ENCODE measurements at regions not wholly inside any gene's neighbourhood (a gene's known extent, or its start where the extent isn't known, plus 50 kb on each side); places are given as distances from the start of the nearest gene placed in this dataset.

DNA sequence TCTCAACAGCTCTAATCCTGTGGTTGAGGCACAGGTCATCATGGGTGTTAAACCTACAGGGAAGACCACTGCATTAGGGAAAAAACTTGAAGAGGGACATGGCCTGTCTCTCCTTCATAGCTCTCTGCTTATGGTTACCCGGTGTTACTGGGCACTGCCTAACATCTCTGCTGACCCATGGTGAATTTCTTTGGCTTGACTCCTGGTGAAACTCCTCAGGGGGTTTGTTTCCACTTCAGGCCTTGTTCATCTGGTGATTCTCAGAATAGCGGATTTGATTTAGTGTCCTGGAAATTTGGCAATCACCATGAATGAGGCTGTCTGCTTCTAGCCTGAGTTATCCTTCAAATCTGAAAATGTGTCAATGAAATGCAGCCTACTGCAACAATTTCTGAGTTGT is 114.4 kb downstream of the ZNF518B start (continued):
- TF ChIP-seq TP53 (CRISPR knock-in tag; conservative IDR thresholded peaks at IDR 0.05) = no peak
- TF ChIP-seq, protein P1, sequence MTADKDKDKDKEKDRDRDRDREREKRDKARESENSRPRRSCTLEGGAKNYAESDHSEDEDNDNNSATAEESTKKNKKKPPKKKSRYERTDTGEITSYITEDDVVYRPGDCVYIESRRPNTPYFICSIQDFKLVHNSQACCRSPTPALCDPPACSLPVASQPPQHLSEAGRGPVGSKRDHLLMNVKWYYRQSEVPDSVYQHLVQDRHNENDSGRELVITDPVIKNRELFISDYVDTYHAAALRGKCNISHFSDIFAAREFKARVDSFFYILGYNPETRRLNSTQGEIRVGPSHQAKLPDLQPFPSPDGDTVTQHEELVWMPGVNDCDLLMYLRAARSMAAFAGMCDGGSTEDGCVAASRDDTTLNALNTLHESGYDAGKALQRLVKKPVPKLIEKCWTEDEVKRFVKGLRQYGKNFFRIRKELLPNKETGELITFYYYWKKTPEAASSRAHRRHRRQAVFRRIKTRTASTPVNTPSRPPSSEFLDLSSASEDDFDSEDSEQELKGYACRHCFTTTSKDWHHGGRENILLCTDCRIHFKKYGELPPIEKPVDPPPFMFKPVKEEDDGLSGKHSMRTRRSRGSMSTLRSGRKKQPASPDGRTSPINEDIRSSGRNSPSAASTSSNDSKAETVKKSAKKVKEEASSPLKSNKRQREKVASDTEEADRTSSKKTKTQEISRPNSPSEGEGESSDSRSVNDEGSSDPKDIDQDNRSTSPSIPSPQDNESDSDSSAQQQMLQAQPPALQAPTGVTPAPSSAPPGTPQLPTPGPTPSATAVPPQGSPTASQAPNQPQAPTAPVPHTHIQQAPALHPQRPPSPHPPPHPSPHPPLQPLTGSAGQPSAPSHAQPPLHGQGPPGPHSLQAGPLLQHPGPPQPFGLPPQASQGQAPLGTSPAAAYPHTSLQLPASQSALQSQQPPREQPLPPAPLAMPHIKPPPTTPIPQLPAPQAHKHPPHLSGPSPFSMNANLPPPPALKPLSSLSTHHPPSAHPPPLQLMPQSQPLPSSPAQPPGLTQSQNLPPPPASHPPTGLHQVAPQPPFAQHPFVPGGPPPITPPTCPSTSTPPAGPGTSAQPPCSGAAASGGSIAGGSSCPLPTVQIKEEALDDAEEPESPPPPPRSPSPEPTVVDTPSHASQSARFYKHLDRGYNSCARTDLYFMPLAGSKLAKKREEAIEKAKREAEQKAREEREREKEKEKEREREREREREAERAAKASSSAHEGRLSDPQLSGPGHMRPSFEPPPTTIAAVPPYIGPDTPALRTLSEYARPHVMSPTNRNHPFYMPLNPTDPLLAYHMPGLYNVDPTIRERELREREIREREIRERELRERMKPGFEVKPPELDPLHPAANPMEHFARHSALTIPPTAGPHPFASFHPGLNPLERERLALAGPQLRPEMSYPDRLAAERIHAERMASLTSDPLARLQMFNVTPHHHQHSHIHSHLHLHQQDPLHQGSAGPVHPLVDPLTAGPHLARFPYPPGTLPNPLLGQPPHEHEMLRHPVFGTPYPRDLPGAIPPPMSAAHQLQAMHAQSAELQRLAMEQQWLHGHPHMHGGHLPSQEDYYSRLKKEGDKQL (CRISPR knock-in tag; IDR thresholded peaks at IDR 0.05; ENCODE audit: low read depth) = no peak
- TF ChIP-seq EZH2 (conservative IDR thresholded peaks at IDR 0.05; ENCODE audit: low read depth, low read length) = no peak
- no peak for TF ChIP-seq ZNF563 (CRISPR knock-in tag; IDR thresholded peaks at IDR 0.05)

- BruUV-seq (replicated peaks) = no TSS peak
- intact Hi-C loops (cut with micrococcal nuclease; ENCODE audit: unreplicated experiment) = no loop called here
These were observed 120.8 kb downstream of the ZNF518B start for GRCh38 chr4:10336471-10336870.

More at GRCh38 chr4:10336471-10336870, 120.8 kb downstream of the ZNF518B start:
- FAIRE-seq = no peak
- TF ChIP-seq, protein P2, sequence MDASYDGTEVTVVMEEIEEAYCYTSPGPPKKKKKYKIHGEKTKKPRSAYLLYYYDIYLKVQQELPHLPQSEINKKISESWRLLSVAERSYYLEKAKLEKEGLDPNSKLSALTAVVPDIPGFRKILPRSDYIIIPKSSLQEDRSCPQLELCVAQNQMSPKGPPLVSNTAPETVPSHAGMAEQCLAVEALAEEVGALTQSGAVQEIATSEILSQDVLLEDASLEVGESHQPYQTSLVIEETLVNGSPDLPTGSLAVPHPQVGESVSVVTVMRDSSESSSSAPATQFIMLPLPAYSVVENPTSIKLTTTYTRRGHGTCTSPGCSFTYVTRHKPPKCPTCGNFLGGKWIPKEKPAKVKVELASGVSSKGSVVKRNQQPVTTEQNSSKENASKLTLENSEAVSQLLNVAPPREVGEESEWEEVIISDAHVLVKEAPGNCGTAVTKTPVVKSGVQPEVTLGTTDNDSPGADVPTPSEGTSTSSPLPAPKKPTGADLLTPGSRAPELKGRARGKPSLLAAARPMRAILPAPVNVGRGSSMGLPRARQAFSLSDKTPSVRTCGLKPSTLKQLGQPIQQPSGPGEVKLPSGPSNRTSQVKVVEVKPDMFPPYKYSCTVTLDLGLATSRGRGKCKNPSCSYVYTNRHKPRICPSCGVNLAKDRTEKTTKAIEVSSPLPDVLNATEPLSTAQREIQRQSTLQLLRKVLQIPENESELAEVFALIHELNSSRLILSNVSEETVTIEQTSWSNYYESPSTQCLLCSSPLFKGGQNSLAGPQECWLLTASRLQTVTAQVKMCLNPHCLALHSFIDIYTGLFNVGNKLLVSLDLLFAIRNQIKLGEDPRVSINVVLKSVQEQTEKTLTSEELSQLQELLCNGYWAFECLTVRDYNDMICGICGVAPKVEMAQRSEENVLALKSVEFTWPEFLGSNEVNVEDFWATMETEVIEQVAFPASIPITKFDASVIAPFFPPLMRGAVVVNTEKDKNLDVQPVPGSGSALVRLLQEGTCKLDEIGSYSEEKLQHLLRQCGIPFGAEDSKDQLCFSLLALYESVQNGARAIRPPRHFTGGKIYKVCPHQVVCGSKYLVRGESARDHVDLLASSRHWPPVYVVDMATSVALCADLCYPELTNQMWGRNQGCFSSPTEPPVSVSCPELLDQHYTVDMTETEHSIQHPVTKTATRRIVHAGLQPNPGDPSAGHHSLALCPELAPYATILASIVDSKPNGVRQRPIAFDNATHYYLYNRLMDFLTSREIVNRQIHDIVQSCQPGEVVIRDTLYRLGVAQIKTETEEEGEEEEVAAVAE (CRISPR knock-in tag; IDR thresholded peaks at IDR 0.05; ENCODE audit: borderline replicate concordance) = no peak
- no peak for TF ChIP-seq MBNL3 (CRISPR knock-in tag; conservative IDR thresholded peaks at IDR 0.05)
- H3K4me1 ChIP-seq (ENCODE audit: insufficient read depth, low read length) = no peaks in the 10 kb centered on the region
- no peak overlapping the region for H3K27ac ChIP-seq (ENCODE audit: extremely low read length, insufficient read depth, low read length)
- H2AFZ ChIP-seq (ENCODE audit: low read length) = no peak overlapping the region
- H3K9ac ChIP-seq (ENCODE audit: insufficient read depth, low read depth, low read length) = no peak overlapping the region
- H3K9me3 ChIP-seq (ENCODE audit: low read length) = no peaks in the 10 kb centered on the region
- no peaks in the 10 kb centered on the region for H3K36me3 ChIP-seq (replicated peaks in 1 of 2; ENCODE audit: control insufficient read depth in 1 of 2, insufficient read depth in 2 of 2, low read length in 2 of 2)
- no peak overlapping the region for H3K4me2 ChIP-seq (ENCODE audit: low read depth, low read length)
- no peak for DNase-seq (ENCODE audit: low spot score)
- peaks cover 0 to 10% of the 10 kb centered on the region in 2 experiments; a peak in 1 of 5 replicates for H3K27me3 ChIP-seq (ENCODE audit: control insufficient read depth in 1 of 2, insufficient read depth in 2 of 2, low read length in 2 of 2)
- ChIA-PET CTCF (ENCODE audit: low intra/inter-chr PET ratio, low total read pairs) (no interaction called here), POLR2A (no interaction called here)
- WGBS (ENCODE audit: low lambda C conversion rate) = 18% methylated on average over 4 of the region's 4 CpGs
- ATAC-seq = no peak
- H3K4me3 ChIP-seq (replicated peaks in 1 of 3; ENCODE audit: insufficient read depth in 1 of 3, low read depth in 2 of 3, low read length in 3 of 3) = no peak overlapping the region
- no peaks in the 10 kb centered on the region for H3K79me2 ChIP-seq (ENCODE audit: insufficient read depth, low read length)
- in situ Hi-C loops (cut with HindIII; ENCODE audit: extremely low pct_ligation_motif_present, low pct_unique_long_range_greater_than_20kb) = no loop called here
- H4K20me1 ChIP-seq (ENCODE audit: insufficient read depth, low read length) = no peaks in the 10 kb centered on the region
